GM23248 (cell line): ENCODE measurements at regions not wholly inside any gene's neighbourhood (a gene's known extent, or its start where the extent isn't known, plus 50 kb on each side); places are given as distances from the start of the nearest gene placed in this dataset.

ENCODE experiments used
- EZH2 ChIP-seq: fragments of 200-600 bp; sonication (generic); IDR thresholded peaks from 2 replicates; pipeline ENCODE4 v1.6.1; 2018; ENCODE audit warnings: antibody characterized with exemption, mild to moderate bottlenecking; ENCODE audit not compliant: insufficient read depth, poor library complexity, severe bottlenecking
- EZH2phosphoT487 ChIP-seq: fragments of 200-600 bp; sonication (generic); IDR thresholded peaks from 2 replicates; pipeline ENCODE4 v1.6.1; 2018; ENCODE audit warnings: antibody characterized with exemption, moderate library complexity, mild to moderate bottlenecking, low read depth; ENCODE audit not compliant: insufficient read depth

GRCh38 chr14:25400607-25401206, 350.8 kb upstream of the STXBP6 start:
- TF ChIP-seq EZH2 (no peak), EZH2phosphoT487 (no peak)
